DMS53 treated with DMSO at 0.1 percent for 48 hours (cell line): ENCODE measurements at regions not wholly inside any gene's neighbourhood (a gene's known extent, or its start where the extent isn't known, plus 50 kb on each side); places are given as distances from the start of the nearest gene placed in this dataset.
"Not testable (repeated sequence)": the region's sequence is repeated elsewhere in the genome, so short reads cannot be mapped to it uniquely, and the experiment has no call there.

Experiments
- DNase-seq: peaks from one replicate; lab custom pipeline; 2025; ENCODE audit not compliant: unreplicated experiment; lab: John Stamatoyannopoulos, UW

DNA sequence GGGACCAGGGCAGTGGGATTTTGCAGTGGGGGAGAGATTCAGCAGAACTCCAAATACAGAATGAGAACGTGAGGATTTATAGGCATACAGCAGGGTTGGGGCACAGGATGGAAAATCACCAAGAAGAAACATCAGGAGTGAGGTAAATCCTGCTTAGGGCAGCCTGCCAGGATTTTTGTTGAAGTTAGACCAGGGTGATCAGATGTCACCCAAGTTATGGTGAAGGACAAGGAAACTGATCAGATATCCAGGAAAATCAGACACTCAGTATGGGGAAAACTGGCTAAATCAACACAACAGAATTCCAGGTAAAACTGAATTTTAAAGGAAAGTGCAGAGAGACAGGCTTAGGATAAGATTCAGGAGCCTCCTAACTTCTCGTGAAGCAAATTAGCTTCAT is 682.4 kb downstream of the TMEM121 start:
- DNase-seq, result no peak

DNA sequence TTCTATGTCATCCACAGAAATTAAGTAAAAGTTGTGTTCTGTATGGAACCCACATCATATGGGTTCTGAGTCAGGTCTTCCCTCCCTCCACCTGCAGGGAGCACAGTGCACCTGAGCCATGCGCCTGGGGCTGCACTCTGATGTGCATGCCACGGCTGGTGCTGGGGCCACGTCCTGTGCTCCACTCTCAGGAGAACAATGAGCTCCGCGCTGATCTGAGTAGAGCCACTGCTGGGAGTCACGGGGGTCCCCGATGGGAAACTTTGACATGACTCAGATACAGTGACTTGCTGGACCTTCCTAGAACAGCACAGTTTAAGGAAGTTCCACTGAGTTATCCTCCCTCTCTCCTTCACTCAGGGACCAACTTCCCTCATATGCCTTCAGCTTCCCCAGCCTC is 683.4 kb downstream of the TMEM121 start:
- no peak for DNase-seq

GRCh38 chr14:106210650-106211049 is 684.3 kb downstream of the TMEM121 start:
- no peak for DNase-seq

DNA sequence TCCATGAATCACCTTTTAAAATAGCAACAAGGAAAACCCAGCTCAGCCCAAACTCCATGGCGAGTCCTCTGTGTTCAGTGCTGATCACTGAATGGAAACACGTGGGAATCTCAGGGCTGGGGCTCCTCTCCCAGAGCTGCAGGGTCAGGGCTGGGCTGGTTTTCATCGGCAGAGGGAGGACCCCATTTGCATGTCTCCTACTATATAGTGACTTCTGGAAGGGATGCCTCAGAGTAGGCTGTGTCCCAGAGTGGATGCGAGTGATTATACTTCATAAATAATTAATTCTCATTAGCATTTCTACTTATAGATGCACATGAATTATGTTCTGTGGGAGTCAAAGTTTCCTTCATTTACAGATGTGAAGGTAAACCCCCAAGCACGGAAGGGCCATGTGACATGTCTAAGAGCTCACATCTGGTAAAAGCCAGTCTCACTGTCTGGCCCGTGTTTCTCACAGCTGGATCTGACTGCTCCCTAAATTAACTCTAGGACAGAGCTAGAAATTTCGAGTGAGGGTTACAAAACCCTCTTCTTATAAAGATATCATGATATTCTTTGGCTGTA is 685.0 kb downstream of the TMEM121 start:
- DNase-seq, result no peak

DNA sequence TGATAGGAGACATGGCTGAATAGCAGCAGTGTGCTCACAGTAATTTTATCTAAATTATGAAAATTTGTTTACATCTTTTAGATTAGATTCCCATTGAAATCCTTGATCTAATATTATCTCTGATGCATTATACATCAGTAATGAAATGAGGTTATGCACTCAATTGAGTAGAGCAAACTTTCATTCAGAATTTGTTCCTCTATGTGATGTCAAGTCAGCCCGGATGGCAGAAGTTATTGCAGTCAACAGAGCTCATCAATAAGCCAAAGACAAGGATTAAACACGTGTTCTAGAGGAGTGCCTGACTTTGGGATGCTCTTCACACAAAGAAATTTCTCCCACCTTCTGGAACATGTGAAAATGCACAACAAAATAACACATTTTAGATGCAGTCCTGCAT is 688.8 kb downstream of the TMEM121 start:
- no peak for DNase-seq

DNA sequence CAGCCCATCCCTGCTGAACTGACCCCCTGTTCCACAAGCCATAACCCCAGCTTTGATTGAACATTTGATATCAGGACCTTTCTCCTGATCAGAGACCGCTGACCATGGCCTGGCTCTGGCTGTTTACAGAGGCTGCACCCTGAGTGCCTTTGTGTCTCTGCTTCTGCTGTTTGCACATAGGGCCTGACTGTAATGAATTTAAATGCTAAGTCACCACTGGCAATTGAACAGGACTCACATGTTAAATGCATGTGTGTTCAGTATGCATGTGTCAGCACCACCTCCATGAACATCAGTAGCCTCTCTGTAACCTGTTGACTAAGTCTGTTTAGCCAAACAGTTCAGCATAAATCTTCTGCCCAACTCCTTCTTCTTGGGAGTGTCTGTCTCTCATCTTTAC is 690.3 kb downstream of the TMEM121 start:
- DNase-seq, result no peak

DNA sequence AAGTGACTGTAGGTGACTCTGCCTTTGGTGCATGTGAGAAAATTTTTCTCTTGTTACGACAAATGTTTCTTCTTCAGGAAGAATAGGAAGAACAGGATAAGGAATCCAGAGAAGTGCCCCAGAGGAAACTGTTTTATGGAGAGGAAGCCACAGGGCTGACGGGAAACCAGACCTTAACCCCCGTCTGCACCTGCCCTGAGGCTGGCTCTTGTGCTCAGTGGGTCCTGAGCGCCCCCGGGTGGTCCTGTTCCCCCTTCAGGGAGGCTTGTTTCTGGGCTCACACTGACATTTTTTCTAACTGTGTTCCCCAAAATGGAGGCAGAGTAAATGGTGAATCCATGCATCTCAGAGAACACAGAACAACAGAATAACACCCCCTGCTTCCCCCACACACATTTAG is 691.8 kb downstream of the TMEM121 start:
- no peak for DNase-seq

DNA sequence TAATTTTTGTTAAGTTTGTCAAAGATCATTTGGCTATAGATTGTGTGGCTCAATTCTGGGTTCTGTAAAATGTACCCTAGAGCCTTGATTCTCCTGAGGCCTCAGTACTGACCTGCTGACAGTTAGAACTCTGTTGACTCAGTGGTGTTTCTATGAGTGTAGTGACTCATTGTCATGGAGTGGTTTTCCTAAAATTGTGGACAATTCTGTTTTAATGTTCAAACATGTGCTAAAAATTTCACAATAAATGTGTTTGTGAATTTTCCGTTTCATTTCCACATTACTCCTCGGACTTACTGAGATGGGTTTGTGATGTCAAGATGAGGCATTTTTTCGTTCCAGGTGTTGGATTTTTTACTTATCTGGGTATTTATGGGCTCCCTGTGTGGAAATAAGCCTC is 695.9 kb downstream of the TMEM121 start:
- no peak for DNase-seq

- DNase-seq, result no peak
These were observed 696.3 kb downstream of the TMEM121 start for GRCh38 chr14:106222731-106223130.

DNA sequence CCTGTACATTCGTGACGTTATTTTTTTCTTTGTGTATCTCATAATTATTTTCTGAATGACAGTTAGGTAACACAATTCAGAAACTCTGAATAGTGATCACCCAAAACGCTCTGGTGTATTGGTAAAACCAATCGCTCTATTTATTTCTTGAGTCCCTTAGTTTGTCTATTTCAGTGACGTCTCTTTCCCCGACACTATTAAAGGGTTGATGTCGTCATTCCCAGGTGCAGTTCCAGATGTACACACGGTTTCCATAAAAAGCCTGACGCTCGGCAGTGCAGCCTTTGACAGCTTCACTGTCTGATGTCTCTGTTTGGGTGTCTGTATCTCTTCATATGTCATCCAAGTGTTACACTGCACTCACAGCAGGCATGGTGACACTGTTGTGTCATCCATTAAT is 701.4 kb downstream of the TMEM121 start:
- no peak for DNase-seq

DNA sequence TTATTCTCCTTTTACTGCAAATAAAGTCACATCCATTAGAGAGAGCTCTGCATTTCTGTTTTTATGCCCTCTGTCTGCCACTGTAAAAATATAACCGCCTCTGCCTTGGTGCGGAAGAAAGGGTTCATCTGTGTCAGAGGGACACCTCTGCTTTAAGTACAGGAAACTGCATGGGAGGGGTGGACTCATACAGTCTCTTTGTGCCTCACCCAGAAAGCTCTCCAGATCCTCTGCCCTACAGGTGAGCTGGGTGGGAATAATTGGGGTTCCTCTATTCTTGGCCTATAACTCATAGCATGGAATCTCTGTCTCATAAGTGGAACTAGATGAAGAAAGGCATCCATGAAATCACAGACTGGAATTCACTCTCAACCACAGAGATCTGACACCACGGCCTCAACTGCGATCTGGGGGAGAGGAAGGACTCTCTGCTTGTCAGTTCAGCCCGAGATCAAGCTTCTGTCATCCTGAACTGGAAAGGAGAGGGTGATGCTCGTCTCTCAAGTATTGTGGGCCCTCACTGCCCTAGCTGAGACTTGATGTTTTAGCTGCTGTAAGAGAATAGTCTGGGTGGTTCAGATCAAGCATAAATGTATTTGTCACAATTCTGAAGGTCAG is 702.3 kb downstream of the TMEM121 start:
- DNase-seq, result no peak

GRCh38 chr14:106230071-106230470 is 703.7 kb downstream of the TMEM121 start:
- DNase-seq, result no peak

DNA sequence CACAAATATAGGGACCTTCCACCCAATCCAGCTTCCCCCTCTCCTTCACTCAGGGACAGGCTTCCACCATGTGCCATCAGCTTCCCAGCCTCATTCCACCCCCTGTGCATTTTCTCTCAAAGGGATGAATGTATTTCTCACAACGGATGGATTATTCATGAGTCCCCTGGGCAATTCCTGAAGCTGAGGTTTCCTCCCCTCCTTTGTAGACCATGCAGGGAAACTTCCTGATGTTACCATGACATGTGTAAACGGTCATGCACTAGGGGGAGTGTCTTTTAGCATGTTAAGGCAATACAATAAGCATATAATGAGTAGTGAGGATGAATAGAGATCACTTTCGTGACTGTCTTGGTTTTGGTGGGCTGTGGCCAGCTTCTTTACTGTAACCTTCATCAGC is 706.8 kb downstream of the TMEM121 start:
- not testable (repeated sequence) for DNase-seq

- not testable (repeated sequence) for DNase-seq
These were observed 708.3 kb downstream of the TMEM121 start for GRCh38 chr14:106234525-106235254.

DNA sequence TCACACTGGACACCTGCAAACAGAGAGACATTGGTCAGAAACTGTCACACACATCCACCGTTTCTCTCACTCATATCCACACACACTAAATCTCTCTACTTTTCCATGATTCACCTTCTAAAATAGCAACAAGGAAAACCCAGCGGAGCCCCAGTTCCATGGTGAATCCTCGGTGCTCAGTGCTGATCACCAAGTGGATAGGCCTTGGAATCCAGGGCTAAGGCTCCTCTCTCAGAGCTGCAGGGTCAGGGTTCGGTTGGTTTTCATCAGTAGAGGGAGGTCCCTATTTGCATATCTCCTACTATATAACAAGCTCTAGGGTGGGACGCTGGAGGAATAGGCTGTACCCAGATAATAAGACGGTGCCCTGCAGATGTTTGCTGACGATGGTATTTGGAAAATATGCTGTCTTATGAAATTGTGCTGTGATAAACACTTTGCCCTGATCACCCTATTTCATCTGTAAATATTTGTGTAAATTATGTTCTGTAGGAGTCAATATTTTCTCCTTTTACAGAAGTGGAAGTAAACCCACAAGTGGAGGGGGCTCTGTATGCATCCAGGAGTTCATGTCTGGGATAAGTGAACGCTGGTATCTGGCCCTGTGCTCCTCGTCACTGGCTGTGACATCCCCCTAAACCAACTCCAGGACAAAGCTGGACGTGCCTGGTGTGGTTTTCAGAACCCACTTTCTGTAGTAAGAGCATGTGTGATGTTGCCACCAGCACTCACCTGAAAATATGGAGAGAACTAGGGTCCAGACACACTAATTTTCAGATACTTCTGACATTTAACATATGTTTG is 709.2 kb downstream of the TMEM121 start:
- DNase-seq, result no peak

DNA sequence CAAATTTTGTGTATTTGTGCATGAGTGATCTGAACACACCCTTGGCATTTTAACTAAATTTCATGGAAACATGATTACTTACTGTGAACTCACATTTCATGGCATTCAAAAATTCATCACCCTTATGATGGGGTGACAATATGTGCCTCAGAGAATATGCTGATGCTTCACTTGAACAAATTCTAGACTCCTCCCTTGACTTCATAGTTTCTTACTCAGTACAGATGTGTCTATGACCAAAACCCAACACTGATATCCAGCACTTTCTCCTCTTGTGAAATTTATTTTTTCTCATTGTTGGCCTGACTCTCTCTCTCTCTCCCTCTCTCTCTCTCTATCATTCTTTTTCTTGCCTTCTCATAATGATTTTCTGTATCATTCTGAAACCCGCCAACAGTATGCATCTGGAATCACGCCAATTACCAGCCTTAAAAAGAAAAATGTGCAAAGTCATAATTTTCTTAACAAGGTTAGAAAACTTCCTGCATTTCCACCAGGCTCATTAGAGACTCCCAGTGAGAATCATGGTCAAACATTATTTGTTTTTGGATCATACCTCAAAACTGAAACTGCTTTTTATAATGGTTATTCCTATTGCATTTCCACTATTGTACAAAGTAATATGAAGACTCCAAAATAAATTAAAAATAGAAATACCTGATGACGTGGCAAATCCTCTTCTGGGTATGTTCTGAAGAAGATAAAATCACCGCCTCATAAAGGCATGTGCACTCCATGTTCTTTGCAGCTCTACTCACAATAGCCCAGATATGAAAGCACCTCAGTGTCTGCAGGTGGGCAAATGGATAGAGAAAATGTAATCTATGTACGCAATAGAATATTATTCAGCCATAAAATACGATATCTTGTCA is 722.2 kb downstream of the TMEM121 start:
- no peak for DNase-seq

- not testable (repeated sequence) for DNase-seq
These were observed 727.6 kb downstream of the TMEM121 start for GRCh38 chr14:106253995-106254394.

- not testable (repeated sequence) for DNase-seq
These were observed 731.2 kb downstream of the TMEM121 start for GRCh38 chr14:106257569-106257994.

GRCh38 chr14:106268013-106268727 is 741.8 kb downstream of the TMEM121 start:
- DNase-seq, result no peak

DNA sequence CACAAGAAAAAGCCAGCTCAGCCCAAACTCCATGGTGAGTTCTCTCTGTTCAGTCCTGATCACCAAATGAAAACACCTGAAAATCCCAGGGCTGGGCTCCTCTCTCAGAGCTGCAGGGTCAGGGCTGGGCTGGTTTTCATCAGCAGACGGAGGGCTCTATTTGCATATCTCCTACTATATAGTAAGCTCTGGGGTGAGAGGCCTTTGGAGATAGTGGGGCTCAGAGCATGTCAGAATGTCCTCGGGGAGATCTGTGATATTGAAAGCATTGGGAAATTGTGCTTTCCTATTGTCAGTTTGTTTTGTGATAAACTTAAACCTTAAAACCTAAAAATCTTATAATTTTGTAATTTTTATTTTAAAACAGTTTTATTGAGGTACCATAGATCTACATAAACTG is 742.6 kb downstream of the TMEM121 start:
- no peak for DNase-seq
